HFFc6 (cell line): ENCODE measurements at regions not wholly inside any gene's neighbourhood (a gene's known extent, or its start where the extent isn't known, plus 50 kb on each side); places are given as distances from the start of the nearest gene placed in this dataset.

ENCODE experiments used
- DNase-seq: peaks from one replicate; pipeline ENCODE4 v3.0.0-alpha.2; 2018
- H3K27ac Mint-ChIP-seq: 2 replicates; pipeline ENCODE4 v1.8.0; 2020; ENCODE audit warnings: mild to moderate bottlenecking, mixed read lengths
- H3K27me3 Mint-ChIP-seq: 2 replicates; pipeline ENCODE4 v1.8.0; 2021; ENCODE audit warnings: mild to moderate bottlenecking, moderate library complexity, mixed read lengths; ENCODE audit not compliant: insufficient read depth
- H3K36me3 Mint-ChIP-seq: 2 replicates; pipeline ENCODE4 v1.8.0; 2021; ENCODE audit warnings: low read depth, mixed read lengths
- H3K4me1 Mint-ChIP-seq: 2 replicates; pipeline ENCODE4 v1.8.0; 2020; ENCODE audit warnings: low read depth, mixed read lengths
- H3K4me3 Mint-ChIP-seq: 2 replicates; pipeline ENCODE4 v1.8.0; 2020; ENCODE audit warnings: mild to moderate bottlenecking, moderate library complexity, mixed read lengths
- H3K9me3 Mint-ChIP-seq: 2 replicates; pipeline ENCODE4 v1.8.0; 2020; ENCODE audit warnings: mild to moderate bottlenecking, mixed read lengths
- TF ChIP-seq, protein P1 (sequence below): fragments of 200-600 bp; sonication (generic); IDR thresholded peaks from 2 replicates; pipeline ENCODE4 v1.5.0; 2021; ENCODE audit warnings: antibody characterized with exemption, mild to moderate bottlenecking

DNA sequence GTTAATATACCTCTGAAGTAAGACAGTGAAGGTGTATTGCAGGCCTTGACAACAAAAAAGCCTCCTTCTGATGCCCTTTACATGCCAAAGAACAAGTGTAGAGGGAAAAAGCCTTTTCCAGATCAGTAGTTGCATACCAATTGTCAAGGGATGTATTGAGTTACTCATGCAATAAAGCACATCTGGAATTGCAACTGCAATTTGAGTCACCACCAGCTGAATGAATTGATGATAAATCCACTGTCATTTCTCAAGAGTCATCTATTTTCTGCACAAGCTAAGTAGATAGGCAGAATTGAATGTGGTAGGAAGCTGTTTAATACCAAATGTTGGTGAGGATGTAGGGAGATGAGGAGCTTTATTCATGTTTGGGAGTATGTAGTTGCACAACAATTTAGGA, 325.9 kb upstream of the SMIM30 start:
- Mint-ChIP-seq H3K4me1 (no peaks in the 10 kb centered on the region), H3K27me3 (no peaks in the 10 kb centered on the region; the same call in 1 of the 2 replicates), H3K4me3 (no peak overlapping the region), H3K27ac (no peak overlapping the region), H3K9me3 (peaks cover 6% of the 10 kb centered on the region; the same call in 1 of the 2 replicates), H3K36me3 (no peaks in the 10 kb centered on the region)
- DNase-seq: no peak
- TF ChIP-seq, protein P1, sequence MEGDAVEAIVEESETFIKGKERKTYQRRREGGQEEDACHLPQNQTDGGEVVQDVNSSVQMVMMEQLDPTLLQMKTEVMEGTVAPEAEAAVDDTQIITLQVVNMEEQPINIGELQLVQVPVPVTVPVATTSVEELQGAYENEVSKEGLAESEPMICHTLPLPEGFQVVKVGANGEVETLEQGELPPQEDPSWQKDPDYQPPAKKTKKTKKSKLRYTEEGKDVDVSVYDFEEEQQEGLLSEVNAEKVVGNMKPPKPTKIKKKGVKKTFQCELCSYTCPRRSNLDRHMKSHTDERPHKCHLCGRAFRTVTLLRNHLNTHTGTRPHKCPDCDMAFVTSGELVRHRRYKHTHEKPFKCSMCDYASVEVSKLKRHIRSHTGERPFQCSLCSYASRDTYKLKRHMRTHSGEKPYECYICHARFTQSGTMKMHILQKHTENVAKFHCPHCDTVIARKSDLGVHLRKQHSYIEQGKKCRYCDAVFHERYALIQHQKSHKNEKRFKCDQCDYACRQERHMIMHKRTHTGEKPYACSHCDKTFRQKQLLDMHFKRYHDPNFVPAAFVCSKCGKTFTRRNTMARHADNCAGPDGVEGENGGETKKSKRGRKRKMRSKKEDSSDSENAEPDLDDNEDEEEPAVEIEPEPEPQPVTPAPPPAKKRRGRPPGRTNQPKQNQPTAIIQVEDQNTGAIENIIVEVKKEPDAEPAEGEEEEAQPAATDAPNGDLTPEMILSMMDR: no peak

DNA sequence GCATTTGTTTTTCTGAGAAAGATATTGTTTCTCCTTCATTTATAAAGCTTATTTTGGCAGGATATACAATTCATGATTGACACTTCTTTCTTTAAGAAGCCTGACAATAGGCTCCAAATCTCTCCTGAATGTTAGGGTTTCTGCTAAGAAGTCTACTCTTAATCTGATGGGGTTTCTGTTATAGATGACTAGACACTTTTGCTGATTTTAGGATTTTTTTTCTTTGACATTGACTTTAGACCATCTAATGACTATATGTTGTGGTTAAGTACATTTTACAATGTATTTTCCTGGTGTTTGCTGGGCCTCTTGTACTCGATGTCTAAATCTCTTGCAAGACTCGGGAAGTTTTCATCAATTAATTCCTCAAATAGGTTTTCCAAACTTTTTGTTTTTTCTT, 321.8 kb upstream of the SMIM30 start:
- H3K27me3 Mint-ChIP-seq: no peaks in the 10 kb centered on the region; the same call in none of the 2 replicates
- peaks cover 22% of the 10 kb centered on the region for H3K9me3 Mint-ChIP-seq
- H3K27ac Mint-ChIP-seq: no peak overlapping the region
- no peaks in the 10 kb centered on the region for H3K4me1 Mint-ChIP-seq
- no peaks in the 10 kb centered on the region for H3K36me3 Mint-ChIP-seq
- no peak overlapping the region for H3K4me3 Mint-ChIP-seq
- DNase-seq: no peak
- TF ChIP-seq, protein P1: no peak

DNA sequence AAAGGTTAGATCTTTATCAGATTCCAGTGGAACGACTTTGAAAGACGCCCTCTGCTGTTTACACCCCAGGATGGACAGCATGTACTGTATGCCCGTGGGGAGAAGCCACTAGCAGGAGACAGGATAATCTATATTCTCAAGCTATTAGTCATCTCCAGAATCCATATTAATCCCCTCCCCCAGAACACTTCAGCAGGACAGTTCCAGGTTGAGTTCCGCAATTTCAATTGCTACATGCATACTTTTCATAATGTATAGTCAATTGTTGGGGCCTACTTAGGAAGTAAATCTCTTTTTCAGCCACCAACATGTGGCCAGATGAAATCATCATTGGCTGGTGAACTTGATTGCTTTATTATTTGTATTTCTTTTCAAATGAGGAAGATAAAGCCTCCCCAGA, 313.1 kb upstream of the SMIM30 start:
- no peak overlapping the region for H3K27ac Mint-ChIP-seq
- DNase-seq: no peak
- no peak overlapping the region for H3K4me3 Mint-ChIP-seq
- H3K36me3 Mint-ChIP-seq: no peaks in the 10 kb centered on the region
- H3K27me3 Mint-ChIP-seq: no peaks in the 10 kb centered on the region; the same call in 1 of the 2 replicates
- H3K4me1 Mint-ChIP-seq: no peaks in the 10 kb centered on the region
- TF ChIP-seq, protein P1: no peak
- no peaks in the 10 kb centered on the region for H3K9me3 Mint-ChIP-seq

DNA sequence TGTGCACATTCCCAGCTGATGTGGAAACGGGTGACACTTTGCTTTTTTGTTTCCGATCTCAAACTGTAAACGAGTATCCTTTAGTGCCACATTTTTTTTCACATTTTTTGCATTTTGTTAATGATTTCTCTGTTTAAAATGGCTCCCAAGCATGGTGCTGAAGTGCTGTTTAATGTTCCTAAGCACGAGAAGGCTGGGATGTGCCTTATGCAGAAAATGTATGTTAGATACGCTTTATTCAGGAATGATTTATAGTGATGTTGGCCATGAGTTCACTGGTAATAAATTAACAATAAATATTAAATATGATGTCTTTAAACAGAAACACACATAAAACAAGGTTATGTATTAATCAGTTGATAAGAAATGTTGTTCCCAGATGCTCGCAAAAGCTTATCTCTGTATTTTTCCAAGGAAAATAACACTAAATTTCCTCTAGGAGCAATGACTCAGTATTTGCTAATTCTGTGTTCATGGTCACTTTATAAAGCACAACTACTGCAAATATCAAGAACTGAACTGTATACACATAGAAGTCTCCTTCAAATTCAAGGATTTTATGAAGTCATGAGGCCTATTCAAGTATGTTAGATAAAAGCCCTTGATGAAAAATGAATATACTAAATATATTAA, 305.9 kb upstream of the SMIM30 start:
- Mint-ChIP-seq H3K4me3 (no peak overlapping the region), H3K36me3 (no peaks in the 10 kb centered on the region), H3K27me3 (no peaks in the 10 kb centered on the region; the same call in none of the 2 replicates), H3K4me1 (peaks cover 6% of the 10 kb centered on the region), H3K9me3 (no peaks in the 10 kb centered on the region), H3K27ac (no peak overlapping the region)
- TF ChIP-seq, protein P1: no peak
- no peak for DNase-seq

DNA sequence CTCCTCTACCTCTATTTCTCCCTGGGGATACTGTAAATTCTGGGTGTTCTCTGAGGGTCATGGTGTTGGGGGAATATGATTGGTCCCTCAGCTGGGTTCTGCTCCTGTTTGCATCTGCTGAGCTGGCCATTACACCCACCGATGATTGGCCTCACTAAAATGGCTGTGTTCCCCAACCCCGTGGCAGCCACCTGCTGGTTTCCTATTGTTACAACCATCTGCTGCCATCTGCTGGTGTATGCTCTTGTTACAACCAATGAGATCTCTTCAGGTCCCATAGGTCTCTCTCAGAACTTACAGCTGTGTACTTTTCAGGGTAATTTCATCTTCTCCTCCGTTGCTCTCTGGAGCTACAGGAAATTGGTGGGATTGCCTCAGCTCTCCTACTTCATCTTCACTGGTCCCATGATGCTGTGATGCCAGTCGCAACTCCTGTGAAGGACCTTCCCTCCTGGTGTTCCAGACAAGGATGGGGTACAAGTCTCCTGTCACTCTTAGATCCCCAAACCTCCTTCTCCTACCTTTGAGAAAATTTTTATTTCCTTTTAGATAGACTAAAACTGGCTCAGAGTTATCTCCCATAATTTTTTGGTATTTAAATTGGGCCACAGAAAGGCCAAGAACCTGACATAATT, 303.5 kb upstream of the SMIM30 start:
- TF ChIP-seq, protein P1: peak; percentile 91
- H3K4me1 Mint-ChIP-seq: peaks cover 6% of the 10 kb centered on the region
- peak overlapping the region; percentile 41 for H3K4me3 Mint-ChIP-seq
- H3K9me3 Mint-ChIP-seq: no peaks in the 10 kb centered on the region
- H3K27ac Mint-ChIP-seq: no peak overlapping the region
- no peaks in the 10 kb centered on the region for H3K36me3 Mint-ChIP-seq
- H3K27me3 Mint-ChIP-seq: no peaks in the 10 kb centered on the region; the same call in none of the 2 replicates
- peak; percentile 80 for DNase-seq
